Activated CD4-positive, alpha-beta T cell treated with anti-CD3 and anti-CD28 coated beads, Interleukin-2, Interleukin-6, amounts not matched to agents 100 ng/mL and 50 ng/mL, durations not matched to agents 16 hours and 8 hours (primary cell): ENCODE measurements at regions not wholly inside any gene's neighbourhood (a gene's known extent, or its start where the extent isn't known, plus 50 kb on each side); places are given as distances from the start of the nearest gene placed in this dataset.
"Not testable (repeated sequence)": the region's sequence is repeated elsewhere in the genome, so short reads cannot be mapped to it uniquely, and the experiment has no call there.

Experiments used
- DNase-seq: peaks from one replicate; pipeline ENCODE4 v3.0.0-alpha.2; 2020

- not testable (repeated sequence) for DNase-seq
Measured at GRCh38 chr11:67761211-67761610, 86.8 kb upstream of the ALDH3B2 start.

- DNase-seq: not testable (repeated sequence)
Measured at GRCh38 chr11:67759321-67759720, 84.9 kb upstream of the ALDH3B2 start.

GRCh38 chr11:67758467-67758866, 84.0 kb upstream of the ALDH3B2 start:
- not testable (repeated sequence) for DNase-seq

- not testable (repeated sequence) for DNase-seq
Measured at GRCh38 chr11:67758009-67758408, 83.6 kb upstream of the ALDH3B2 start.

GRCh38 chr11:67753820-67754219, 79.4 kb upstream of the ALDH3B2 start:
- not testable (repeated sequence) for DNase-seq

GRCh38 chr11:67745181-67745726, 70.8 kb upstream of the ALDH3B2 start:
- no peak for DNase-seq

GRCh38 chr11:67744231-67744630, 69.8 kb upstream of the ALDH3B2 start:
- DNase-seq: not testable (repeated sequence)

- not testable (repeated sequence) for DNase-seq
Measured at GRCh38 chr11:67738231-67738630, 63.8 kb upstream of the ALDH3B2 start.

- DNase-seq: not testable (repeated sequence)
Measured at GRCh38 chr11:67737562-67738080, 63.2 kb upstream of the ALDH3B2 start.

GRCh38 chr11:67732045-67732787, 57.8 kb upstream of the ALDH3B2 start:
- peak; percentile 38 for DNase-seq

GRCh38 chr11:67731583-67731982, 57.2 kb upstream of the ALDH3B2 start:
- DNase-seq: no peak

GRCh38 chr11:67728163-67728571, 53.7 kb upstream of the ALDH3B2 start:
- DNase-seq: not testable (repeated sequence)

GRCh38 chr11:67727066-67728040, 52.9 kb upstream of the ALDH3B2 start:
- peak; percentile 59 for DNase-seq
